ENCODE measurements at regions not wholly inside any gene's neighbourhood (a gene's known extent, or its start where the extent isn't known, plus 50 kb on each side); places are given as distances from the start of the nearest gene placed in this dataset.

- no peak for TF ChIP-seq CTCF (conservative IDR thresholded peaks at IDR 0.05; ENCODE audit: low read length)
- H3K4me3 ChIP-seq (ENCODE audit: low read length), result no peak overlapping the region
- DNase-seq (ENCODE audit: low read depth), result no peak
Measured at GRCh38 chr7:12064586-12065127, 146.4 kb upstream of the TMEM106B start.

DNA sequence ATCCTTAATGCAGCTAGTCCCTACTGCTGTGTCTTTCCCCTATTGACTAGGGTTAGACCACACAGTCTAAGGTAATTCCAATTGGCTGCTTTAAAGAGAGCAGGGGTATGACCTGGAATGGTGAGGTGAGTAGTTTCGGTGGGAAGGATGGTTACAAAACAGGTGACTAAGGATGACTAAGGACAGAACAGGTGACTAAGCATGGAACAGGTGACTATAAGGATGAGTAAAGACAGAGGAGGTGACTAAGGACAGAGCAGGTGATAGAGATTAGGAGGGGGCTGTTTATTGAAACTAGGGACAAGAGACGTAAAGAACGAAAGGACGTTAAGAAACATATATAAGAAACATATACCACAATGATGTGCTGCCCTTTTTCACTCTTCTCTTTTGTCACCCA is 145.1 kb upstream of the TMEM106B start:
- H3K4me3 ChIP-seq (ENCODE audit: low read length), result no peak overlapping the region
- no peak for DNase-seq (ENCODE audit: low read depth)
- TF ChIP-seq CTCF (conservative IDR thresholded peaks at IDR 0.05; ENCODE audit: low read length), result no peak

DNA sequence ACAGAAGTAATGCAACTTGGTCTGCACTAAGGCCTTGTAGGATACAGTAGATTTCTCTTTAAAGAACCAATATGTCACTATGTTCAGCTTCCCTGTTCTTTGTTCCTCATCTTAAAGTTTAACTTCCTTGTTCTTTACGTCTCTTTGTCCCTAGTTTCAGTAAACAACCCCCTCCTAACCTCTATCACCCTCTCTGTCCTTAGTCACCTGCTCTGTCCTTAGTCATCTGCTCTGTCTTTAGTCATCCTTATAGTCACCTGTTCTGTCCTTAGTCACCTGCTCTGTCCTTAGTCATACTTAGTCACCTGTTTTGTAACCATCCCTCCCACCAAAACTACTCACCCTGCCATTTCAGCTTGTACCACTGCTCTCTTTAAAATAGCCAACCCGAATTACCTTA is 144.6 kb upstream of the TMEM106B start:
- H3K4me3 ChIP-seq (ENCODE audit: low read length), result no peak overlapping the region
- DNase-seq (ENCODE audit: low read depth), result no peak
- no peak for TF ChIP-seq CTCF (conservative IDR thresholded peaks at IDR 0.05; ENCODE audit: low read length)

- H3K4me3 ChIP-seq (ENCODE audit: low read length), result no peak overlapping the region
- TF ChIP-seq CTCF (conservative IDR thresholded peaks at IDR 0.05; ENCODE audit: low read length), result peak; percentile 55
- peak; percentile 26 for DNase-seq (ENCODE audit: low read depth)
Measured at GRCh38 chr7:12067156-12067831, 143.8 kb upstream of the TMEM106B start.

DNA sequence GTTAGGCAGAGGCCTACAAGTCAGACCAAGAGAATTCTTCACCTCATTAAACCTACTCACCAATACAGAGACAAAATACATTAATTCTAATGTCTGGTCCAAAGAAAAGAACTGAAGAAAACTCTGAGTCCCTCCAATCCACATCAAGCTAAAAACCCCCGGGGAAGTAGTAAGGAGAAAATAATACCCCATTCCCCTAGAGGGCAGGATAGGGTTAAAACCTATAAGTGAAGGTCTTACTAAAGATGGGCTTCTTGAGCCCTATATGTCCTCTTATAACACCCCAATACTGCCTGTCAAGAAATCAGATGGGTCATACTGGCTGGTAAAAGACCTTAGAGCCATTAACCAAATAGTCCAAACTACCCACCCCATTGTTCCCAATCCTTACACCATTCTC is 141.3 kb upstream of the TMEM106B start:
- no peak for TF ChIP-seq CTCF (conservative IDR thresholded peaks at IDR 0.05; ENCODE audit: low read length)
- DNase-seq (ENCODE audit: low read depth), result no peak
- H3K4me3 ChIP-seq (ENCODE audit: low read length), result no peak overlapping the region

DNA sequence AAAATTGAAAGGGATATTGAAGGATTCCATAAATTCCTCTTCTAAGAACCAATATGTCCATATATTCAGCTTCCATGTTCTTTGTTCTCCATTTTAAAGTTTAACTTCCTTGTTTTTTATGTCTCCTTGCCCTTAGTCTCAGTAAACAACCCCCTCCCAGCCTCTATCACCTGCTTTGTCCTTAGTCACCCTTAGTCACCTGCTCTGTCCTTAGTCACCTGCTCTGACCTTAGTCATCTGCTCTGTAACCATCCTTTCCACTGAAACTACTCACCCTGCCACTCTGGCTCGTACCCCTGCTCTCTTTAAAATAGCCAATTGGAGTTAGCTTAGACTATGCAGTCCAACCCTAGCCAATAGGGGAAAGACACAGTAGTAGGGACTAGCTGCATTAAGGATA is 136.2 kb upstream of the TMEM106B start:
- no peak for TF ChIP-seq CTCF (conservative IDR thresholded peaks at IDR 0.05; ENCODE audit: low read length)
- H3K4me3 ChIP-seq (ENCODE audit: low read length), result no peak overlapping the region
- DNase-seq (ENCODE audit: low read depth), result no peak

- H3K4me3 ChIP-seq (ENCODE audit: low read length), result no peak overlapping the region
- no peak for DNase-seq (ENCODE audit: low read depth)
- no peak for TF ChIP-seq CTCF (conservative IDR thresholded peaks at IDR 0.05; ENCODE audit: low read length)
Measured at GRCh38 chr7:12080006-12080405, 131.1 kb upstream of the TMEM106B start.

Measured in AG10803 (cell line).